Prostate gland (tissue), 2 donors: ENCODE measurements at regions not wholly inside any gene's neighbourhood (a gene's known extent, or its start where the extent isn't known, plus 50 kb on each side); places are given as distances from the start of the nearest gene placed in this dataset.

Experiments used
- CTCF ChIP-seq, 4 experiments: fragments of 200-600 bp in 2 of 4; fragments of 450-650 bp in 2 of 4; sonication (generic) in 2 of 4; IDR thresholded peaks; 1 replicate in 3 of 4; 2 replicates in 1 of 4; pipeline ENCODE4 v1.5.1; 2016 to 2019; ENCODE audit warnings: antibody characterized with exemption in 4 of 4, mild to moderate bottlenecking in 2 of 4, moderate library complexity in 2 of 4
- POLR2A ChIP-seq: fragments of 450-650 bp; IDR thresholded peaks from one replicate; pipeline ENCODE4 v1.6.1; 2016; ENCODE audit warnings: antibody characterized with exemption, mild to moderate bottlenecking
- POLR2AphosphoS5 ChIP-seq: sonication (generic); formaldehyde crosslinking; IDR thresholded peaks from one replicate; pipeline ENCODE4 v1.6.1; 2017; ENCODE audit warnings: antibody characterized with exemption

DNA sequence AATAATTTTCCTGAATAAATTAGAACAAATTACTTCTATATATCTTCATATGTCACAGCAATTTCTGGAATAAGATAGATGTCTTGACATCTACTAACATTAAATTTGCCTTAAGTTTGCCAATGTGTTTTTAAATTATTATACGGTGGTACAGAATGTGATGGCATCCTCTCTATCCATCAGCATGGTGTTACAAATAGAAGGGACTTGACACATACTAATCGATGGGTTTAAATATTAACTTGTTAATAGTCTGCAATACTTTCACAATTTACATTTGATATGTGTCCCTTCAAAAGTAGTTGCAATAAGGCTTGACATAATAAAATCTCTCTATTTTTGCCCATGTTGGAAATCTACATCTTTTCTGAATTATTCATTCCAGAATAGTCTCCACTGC lies 65.1 kb upstream of the PRR20A start:
- TF ChIP-seq CTCF (IDR thresholded peaks at IDR 0.05) (no peak), POLR2A (no peak), POLR2AphosphoS5 (no peak)
